Gastroesophageal sphincter (tissue), 4 donors: ENCODE measurements at regions not wholly inside any gene's neighbourhood (a gene's known extent, or its start where the extent isn't known, plus 50 kb on each side); places are given as distances from the start of the nearest gene placed in this dataset.

Experiments
- ATAC-seq: fragments of 150-250 bp; one replicate; pipeline ENCODE4 v1.9.1; 2016; ENCODE audit warnings: mild to moderate bottlenecking, moderate library complexity
- H3K27ac ChIP-seq, 4 donors: fragments of 200-600 bp; sonication (generic) in 3 of 4; 1 replicate in 3 of 4; 2 replicates in 1 of 4; pipeline ENCODE4 v1.5.1; 2016 to 2019
- H3K27me3 ChIP-seq: fragments of 200-600 bp; sonication (generic); one replicate; pipeline ENCODE4 v1.5.1; 2019
- H3K36me3 ChIP-seq, 2 donors: fragments of 200-600 bp; sonication (generic); one replicate each; pipeline ENCODE4 v1.5.1; 2019; ENCODE audit warnings: control low read depth in 1 of 2
- H3K4me1 ChIP-seq, 3 donors: fragments of 200-600 bp; sonication (generic); 1 replicate in 2 of 3; 2 replicates in 1 of 3; pipeline ENCODE4 v1.5.1; 2016 to 2019; ENCODE audit warnings: control low read depth in 2 of 3
- H3K4me3 ChIP-seq, 2 donors: fragments of 200-600 bp; sonication (generic); one replicate each; pipeline ENCODE4 v1.5.1; 2019; ENCODE audit warnings: mild to moderate bottlenecking in 1 of 2, moderate library complexity in 1 of 2
- H3K9me3 ChIP-seq, 3 donors: fragments of 200-600 bp; sonication (generic); one replicate each; pipeline ENCODE4 v1.5.1; 2017 to 2019; ENCODE audit warnings: control low read depth in 2 of 3
- CTCF ChIP-seq, 4 experiments: fragments of 200-600 bp in 2 of 4; fragments of 450-650 bp in 2 of 4; sonication (generic) in 1 of 4; IDR thresholded peaks; one replicate each; pipeline ENCODE4 v1.5.1; 2017 to 2019; ENCODE audit warnings: antibody characterized with exemption in 4 of 4, mild to moderate bottlenecking in 2 of 4, moderate library complexity in 2 of 4
- EP300 ChIP-seq: sonication (generic); formaldehyde crosslinking; IDR thresholded peaks from one replicate; pipeline ENCODE4 v1.6.1; 2017; ENCODE audit warnings: antibody characterized with exemption, mild to moderate bottlenecking
- POLR2A ChIP-seq, 2 donors: fragments of 450-650 bp; IDR thresholded peaks; one replicate each; pipeline ENCODE4 v1.6.1; 2017; ENCODE audit warnings: antibody characterized with exemption in 2 of 2, mild to moderate bottlenecking in 2 of 2, moderate library complexity in 1 of 2
- POLR2AphosphoS5 ChIP-seq: sonication (generic); formaldehyde crosslinking; IDR thresholded peaks from one replicate; pipeline ENCODE4 v1.6.1; 2017; ENCODE audit warnings: antibody characterized with exemption
- WGBS, 2 donors: methylation state at CpG; one replicate each; pipeline ENCODE4 v1.1.5; 2018; ENCODE audit warnings: low coverage in 1 of 2; 5-methylcytosine and 5-hydroxymethylcytosine counted together

DNA sequence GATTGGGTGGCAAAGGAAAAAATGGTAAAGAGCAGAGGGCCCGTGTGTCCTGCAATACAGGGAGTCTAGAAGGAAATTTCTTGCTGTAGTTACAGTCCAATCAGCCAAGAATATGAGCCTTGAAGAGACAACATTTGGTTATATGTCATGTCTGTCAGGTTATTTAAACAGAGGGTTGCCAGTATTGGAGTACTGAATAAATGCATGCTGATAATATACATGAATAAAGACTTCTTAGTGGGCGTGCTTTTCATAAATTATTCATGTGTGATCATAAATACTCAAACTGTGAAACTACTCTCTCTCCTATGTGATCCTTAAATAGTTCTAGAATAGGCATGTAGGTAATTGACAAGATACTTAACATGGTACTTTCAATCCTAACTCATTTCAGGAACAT is 249.0 kb downstream of the CRPPA start:
- H3K27me3 ChIP-seq, result no peaks in the 10 kb centered on the region
- no peak for ATAC-seq

DNA sequence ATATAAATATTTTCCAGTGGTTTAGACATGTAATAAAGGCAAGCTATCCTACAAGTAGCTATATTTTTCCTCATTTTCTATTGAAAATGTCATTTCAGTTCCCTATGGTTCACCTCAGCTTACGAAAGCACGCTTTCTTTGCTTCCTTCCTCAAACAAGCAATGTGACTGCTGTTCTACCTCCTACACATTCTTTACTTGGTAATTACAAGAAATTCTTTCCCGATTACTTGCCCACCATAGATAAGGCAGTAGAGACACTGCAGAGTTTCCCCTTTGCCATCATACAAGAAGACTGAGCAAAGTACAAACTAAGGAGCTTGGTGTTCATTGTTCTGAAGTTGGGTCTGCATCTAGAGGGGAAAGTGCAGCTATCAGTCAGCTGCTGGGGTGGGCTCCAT is 249.4 kb downstream of the CRPPA start:
- 76 to 88% methylated on average over 3 of the region's 3 CpGs for whole genome bisulfite sequencing, 2 donors
- ATAC-seq, result no peak
- H3K27ac ChIP-seq, result no peak overlapping the region

More for the DNA sequence above, 249.0 kb downstream of the CRPPA start:
- TF ChIP-seq CTCF (IDR thresholded peaks at IDR 0.05) (no peak), EP300 (no peak), POLR2A (IDR thresholded peaks at IDR 0.05) (no peak), POLR2AphosphoS5 (no peak)
- no peak overlapping the region for H3K27ac ChIP-seq
- H3K9me3 ChIP-seq, result peaks cover 0 to 7% (median 0%) of the 10 kb centered on the region in 3 donors
- no peak overlapping the region for H3K4me3 ChIP-seq
- H3K4me1 ChIP-seq, result no peaks in the 10 kb centered on the region
- peaks cover 0 to 4% of the 10 kb centered on the region in 2 donors for H3K36me3 ChIP-seq
- WGBS, 2 donors, result 91 to 100% methylated on average over 2 of the region's 2 CpGs

DNA sequence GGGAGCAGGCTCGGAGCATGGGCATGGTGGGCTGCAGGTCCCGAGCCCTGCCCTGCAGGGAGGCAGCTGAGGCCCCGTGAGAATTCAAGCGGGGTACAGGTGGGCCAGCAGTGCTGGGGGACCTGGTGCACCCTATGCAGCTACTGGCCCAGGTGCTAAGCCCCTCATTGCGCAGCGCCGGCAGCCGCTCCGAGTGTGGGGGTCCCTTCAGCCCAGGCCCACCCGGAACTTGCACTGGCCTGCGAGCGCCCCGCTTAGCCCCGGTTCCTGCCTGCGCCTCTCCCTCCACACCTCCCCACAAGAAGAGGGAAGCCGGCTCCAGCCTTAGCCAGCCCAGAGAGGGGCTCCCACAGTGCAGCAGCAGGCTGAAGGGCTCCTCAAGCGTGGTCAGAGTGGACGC is 250.7 kb downstream of the CRPPA start:
- WGBS, 2 donors, result no CpG with 5 or more reads among the region's 18 CpGs
- H3K36me3 ChIP-seq, result peaks cover 0 to 4% of the 10 kb centered on the region in 2 donors
- no peak for ATAC-seq
- H3K27ac ChIP-seq, result no peak overlapping the region
- peaks cover 0 to 7% (median 0%) of the 10 kb centered on the region in 3 donors for H3K9me3 ChIP-seq
- no peak overlapping the region for H3K4me3 ChIP-seq
- H3K27me3 ChIP-seq, result no peaks in the 10 kb centered on the region
- H3K4me1 ChIP-seq, result no peaks in the 10 kb centered on the region
- TF ChIP-seq EP300, result no peak

More for the DNA sequence above, 249.4 kb downstream of the CRPPA start:
- Histone ChIP-seq H3K4me1 (no peaks in the 10 kb centered on the region), H3K4me3 (no peak overlapping the region), H3K27me3 (no peaks in the 10 kb centered on the region), H3K9me3 (peaks cover 0 to 7% (median 0%) of the 10 kb centered on the region in 3 donors), H3K36me3 (peaks cover 0 to 4% of the 10 kb centered on the region in 2 donors)
- TF ChIP-seq CTCF (IDR thresholded peaks at IDR 0.05), result no peak
- TF ChIP-seq EP300, result no peak
- TF ChIP-seq POLR2AphosphoS5, result no peak
- TF ChIP-seq POLR2A (IDR thresholded peaks at IDR 0.05), result no peak

DNA sequence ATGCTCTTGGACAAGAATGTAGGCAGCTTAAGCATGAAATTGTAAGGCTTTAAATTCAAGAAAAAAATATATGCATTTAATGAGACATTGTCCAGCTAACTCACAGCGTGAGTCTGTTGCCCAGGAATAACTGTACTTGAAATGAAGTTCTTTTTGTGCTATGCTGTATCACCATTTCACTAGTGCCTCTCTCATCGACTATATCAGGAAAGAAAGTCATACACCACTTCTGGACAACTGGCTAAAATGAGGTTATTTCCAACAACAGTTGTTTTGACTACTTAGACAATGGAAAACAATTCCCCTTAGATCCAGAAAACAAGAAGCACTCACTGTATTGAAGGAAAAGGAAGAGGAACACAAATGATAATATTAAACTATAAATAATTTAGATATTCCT is 251.8 kb downstream of the CRPPA start:
- no peak for TF ChIP-seq CTCF (IDR thresholded peaks at IDR 0.05)
- no peak for TF ChIP-seq EP300
- TF ChIP-seq POLR2A (IDR thresholded peaks at IDR 0.05), result no peak
- TF ChIP-seq POLR2AphosphoS5, result no peak
- ATAC-seq, result no peak
- WGBS, 2 donors, result 43 to 68% methylated on average over 2 of the region's 2 CpGs

DNA sequence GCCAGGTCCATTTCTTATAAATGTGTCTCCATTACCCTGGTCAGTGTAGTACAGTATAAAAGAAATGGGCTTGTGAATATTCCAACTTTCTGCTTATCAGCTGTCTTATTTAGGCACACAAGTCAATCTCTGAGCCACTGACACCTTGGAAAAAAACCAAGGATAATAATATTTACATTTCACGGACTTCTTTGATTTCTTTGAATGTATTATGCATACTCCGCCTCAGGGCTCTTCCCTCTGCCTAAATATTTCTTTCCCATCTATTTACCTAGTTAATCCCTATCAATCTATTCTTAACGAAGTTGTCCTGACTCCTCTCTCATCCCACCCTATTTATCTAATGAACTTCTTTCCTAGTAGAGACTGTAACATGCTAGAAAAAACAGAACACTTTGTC is 253.8 kb downstream of the CRPPA start:
- no peaks in the 10 kb centered on the region for H3K27me3 ChIP-seq
- no peak overlapping the region for H3K4me3 ChIP-seq
- H3K36me3 ChIP-seq, result peaks cover 0 to 4% of the 10 kb centered on the region in 2 donors
- no peaks in the 10 kb centered on the region for H3K4me1 ChIP-seq
- peaks cover 0 to 7% (median 0%) of the 10 kb centered on the region in 3 donors for H3K9me3 ChIP-seq
- ATAC-seq, result no peak
- H3K27ac ChIP-seq, result no peak overlapping the region
- no peak for TF ChIP-seq CTCF (IDR thresholded peaks at IDR 0.05)
- no peak for TF ChIP-seq POLR2A (IDR thresholded peaks at IDR 0.05)
- no peak for TF ChIP-seq POLR2AphosphoS5
- TF ChIP-seq EP300, result no peak
- 43 to 59% methylated on average over 3 of the region's 3 CpGs for WGBS, 2 donors

More for the DNA sequence above, 251.8 kb downstream of the CRPPA start:
- Histone ChIP-seq H3K9me3 (peaks cover 0 to 7% (median 0%) of the 10 kb centered on the region in 3 donors), H3K4me3 (no peak overlapping the region), H3K4me1 (no peaks in the 10 kb centered on the region), H3K27ac (no peak overlapping the region), H3K27me3 (no peaks in the 10 kb centered on the region), H3K36me3 (peaks cover 0 to 4% of the 10 kb centered on the region in 2 donors)
